LNCaP clone FGC (cell line): ENCODE measurements at regions not wholly inside any gene's neighbourhood (a gene's known extent, or its start where the extent isn't known, plus 50 kb on each side); places are given as distances from the start of the nearest gene placed in this dataset.
"Not testable (repeated sequence)": the region's sequence is repeated elsewhere in the genome, so short reads cannot be mapped to it uniquely, and the experiment has no call there.

ENCODE experiments used
- DNase-seq: peaks from one replicate; pipeline ENCODE4 v3.0.0-alpha.2; 2011; ENCODE audit warnings: low read depth
- H3K4me3 ChIP-seq: 2 replicates; pipeline ENCODE4 v1.5.1; 2011; ENCODE audit warnings: mild to moderate bottlenecking, low read depth, low read length, control low read depth
- CTCF ChIP-seq: IDR thresholded peaks from 2 replicates; pipeline ENCODE4 v1.5.1; 2012; ENCODE audit warnings: mild to moderate bottlenecking; ENCODE audit not compliant: control insufficient read depth, insufficient read depth; ENCODE audit errors: extremely low read depth

- no peak overlapping the region for H3K4me3 ChIP-seq
- no peak for TF ChIP-seq CTCF
- no peak for DNase-seq
Observed at GRCh38 chr10:64041989-64042490, 520.8 kb downstream of the REEP3 start.

- no peak for DNase-seq
- no peak for TF ChIP-seq CTCF
- H3K4me3 ChIP-seq: no peak overlapping the region
Observed at GRCh38 chr10:64044098-64044497, 522.9 kb downstream of the REEP3 start.

GRCh38 chr10:64044957-64045632 is 523.9 kb downstream of the REEP3 start:
- DNase-seq, H3K4me3 ChIP-seq: not testable (repeated sequence)

GRCh38 chr10:64054392-64054791 is 533.2 kb downstream of the REEP3 start:
- DNase-seq: no peak
- no peak overlapping the region for H3K4me3 ChIP-seq
- no peak for TF ChIP-seq CTCF

GRCh38 chr10:64059884-64060283 is 538.7 kb downstream of the REEP3 start:
- no peak for TF ChIP-seq CTCF
- no peak for DNase-seq
- no peak overlapping the region for H3K4me3 ChIP-seq

- no peak for DNase-seq
- no peak overlapping the region for H3K4me3 ChIP-seq
- no peak for TF ChIP-seq CTCF
Observed at GRCh38 chr10:64060389-64060788, 539.2 kb downstream of the REEP3 start.

- no peak overlapping the region for H3K4me3 ChIP-seq
- TF ChIP-seq CTCF: no peak
- no peak for DNase-seq
Observed at GRCh38 chr10:64062793-64063192, 541.6 kb downstream of the REEP3 start.
